BLaER1 treated with 17β-estradiol and CSF1 and Interleukin-3, amounts not matched to agents 10 nM and 100 nM (cell line): ENCODE measurements at regions not wholly inside any gene's neighbourhood (a gene's known extent, or its start where the extent isn't known, plus 50 kb on each side); places are given as distances from the start of the nearest gene placed in this dataset.

Source experiments
- H3K27ac ChIP-seq, 11 experiments: shearing (Covaris generic); formaldehyde crosslinking; 2 replicates each; pipeline ENCODE4 v1.8.1; 2022
- H3K27me3 ChIP-seq, 11 experiments: shearing (Covaris generic); formaldehyde crosslinking; 2 replicates each; pipeline ENCODE4 v1.8.1; 2022
- H3K36me3 ChIP-seq, 11 experiments: shearing (Covaris generic); formaldehyde crosslinking; 2 replicates each; pipeline ENCODE4 v1.8.1; 2022
- H3K4me1 ChIP-seq, 10 experiments: shearing (Covaris generic); formaldehyde crosslinking; 2 replicates each; pipeline ENCODE4 v1.8.1; 2022
- H3K4me2 ChIP-seq, 11 experiments: shearing (Covaris generic); formaldehyde crosslinking; 2 replicates each; pipeline ENCODE4 v1.8.1; 2022
- H3K4me3 ChIP-seq, 10 experiments: shearing (Covaris generic); formaldehyde crosslinking; 2 replicates each; pipeline ENCODE4 v1.8.1; 2022
- H3K9ac ChIP-seq, 11 experiments: shearing (Covaris generic); formaldehyde crosslinking; 2 replicates each; pipeline ENCODE4 v1.8.1; 2022
- H3K9me3 ChIP-seq, 11 experiments: shearing (Covaris generic); formaldehyde crosslinking; replicated peaks in 1 of 11; 2 replicates each; pipeline ENCODE4 v1.8.1; 2022
- H4K20me1 ChIP-seq, 11 experiments: shearing (Covaris generic); formaldehyde crosslinking; 2 replicates each; pipeline ENCODE4 v1.8.1; 2022
- Cebpa-rat ChIP-seq, 11 experiments: shearing (Covaris generic); IDR thresholded peaks; 2 replicates each; pipeline ENCODE4 v1.8.1; 2022

DNA sequence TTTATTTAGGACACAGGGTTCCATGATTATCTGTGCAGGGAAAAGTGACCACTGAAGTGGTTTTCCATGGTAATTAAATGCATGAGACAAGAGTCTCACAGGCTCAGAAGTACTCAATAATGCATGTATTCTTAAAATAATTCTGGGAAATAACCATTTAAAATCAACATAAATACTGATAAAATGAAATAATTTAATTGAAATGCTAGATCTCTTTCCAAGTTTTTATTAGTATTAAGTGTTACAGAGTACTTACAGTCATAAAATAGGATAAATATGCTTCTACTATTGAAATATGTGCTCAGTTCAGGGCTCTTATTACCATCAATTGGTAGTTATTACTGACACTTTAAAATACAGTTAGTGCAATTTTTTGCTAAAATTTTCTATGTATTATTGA lies 916.0 kb upstream of the GJE1 start:
- no peak overlapping the region for H3K4me2 ChIP-seq
- no peak overlapping the region for H3K9ac ChIP-seq
- no peak for TF ChIP-seq Cebpa-rat (IDR thresholded peaks at IDR 0.05)
- no peaks in the 10 kb centered on the region for H3K36me3 ChIP-seq
- peaks cover 0 to 7% (median 0%) of the 10 kb centered on the region in 11 experiments; a peak in 1 of 22 replicates for H3K9me3 ChIP-seq
- H3K4me1 ChIP-seq: peaks cover 0 to 20% (median 4%) of the 10 kb centered on the region in 10 experiments; a peak in 11 of 20 replicates
- H3K27me3 ChIP-seq: no peaks in the 10 kb centered on the region
- no peaks in the 10 kb centered on the region for H4K20me1 ChIP-seq
- H3K4me3 ChIP-seq: no peak overlapping the region
- no peak overlapping the region; a peak in 1 of 22 replicates for H3K27ac ChIP-seq

DNA sequence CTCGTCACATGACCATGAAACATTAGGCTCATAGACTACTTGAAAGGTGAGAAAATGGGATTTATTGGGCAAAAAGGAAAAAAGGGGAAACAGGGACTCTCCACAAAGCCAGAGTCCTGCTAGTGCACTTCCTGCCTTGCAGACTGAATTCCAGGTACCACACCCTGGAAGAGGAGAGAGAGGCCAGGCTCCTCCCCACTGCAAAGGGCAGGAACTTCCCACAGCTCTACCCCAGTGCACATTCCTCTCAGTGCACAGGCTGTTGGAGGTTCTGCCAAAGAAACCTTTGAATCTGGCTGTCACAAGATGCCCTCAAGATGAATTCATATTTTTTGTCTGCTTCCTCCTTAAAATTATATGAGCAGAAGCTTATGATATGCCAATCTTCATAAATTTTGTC lies 920.4 kb upstream of the GJE1 start:
- Histone ChIP-seq H3K4me2 (no peak overlapping the region), H3K4me1 (peaks cover 0 to 8% (median 0%) of the 10 kb centered on the region in 10 experiments; a peak in 5 of 20 replicates), H3K36me3 (no peaks in the 10 kb centered on the region), H4K20me1 (no peaks in the 10 kb centered on the region), H3K27ac (no peak overlapping the region), H3K4me3 (no peak overlapping the region), H3K9me3 (no peaks in the 10 kb centered on the region), H3K27me3 (no peaks in the 10 kb centered on the region), H3K9ac (no peak overlapping the region)
- no peak for TF ChIP-seq Cebpa-rat (IDR thresholded peaks at IDR 0.05)

DNA sequence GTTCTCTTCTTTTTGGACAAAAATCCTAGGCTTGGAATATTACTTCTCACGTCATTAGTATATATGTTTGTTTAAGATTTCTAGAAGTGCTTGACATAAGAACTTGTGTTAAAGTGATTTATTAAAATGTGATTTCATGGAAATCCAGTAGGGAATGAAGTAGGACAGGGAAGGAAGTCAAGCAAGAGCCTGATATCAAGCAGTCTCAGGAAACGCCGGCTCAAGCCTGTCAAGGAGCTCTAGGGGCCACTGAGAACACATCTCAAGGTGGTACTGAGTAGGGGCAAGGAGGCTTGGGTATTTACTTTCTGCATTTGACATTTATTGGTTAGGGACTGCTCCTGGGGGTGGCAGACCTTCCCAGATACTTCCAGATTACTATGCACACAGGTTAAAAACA lies 920.9 kb upstream of the GJE1 start:
- H3K4me3 ChIP-seq: no peak overlapping the region
- no peaks in the 10 kb centered on the region for H3K9me3 ChIP-seq
- H3K4me2 ChIP-seq: no peak overlapping the region
- no peak overlapping the region for H3K9ac ChIP-seq
- H3K27me3 ChIP-seq: no peaks in the 10 kb centered on the region
- no peaks in the 10 kb centered on the region for H4K20me1 ChIP-seq
- peaks cover 0 to 5% (median 0%) of the 10 kb centered on the region in 10 experiments; a peak in 2 of 20 replicates for H3K4me1 ChIP-seq
- no peaks in the 10 kb centered on the region for H3K36me3 ChIP-seq
- H3K27ac ChIP-seq: no peak overlapping the region
- TF ChIP-seq Cebpa-rat (IDR thresholded peaks at IDR 0.05): no peak

DNA sequence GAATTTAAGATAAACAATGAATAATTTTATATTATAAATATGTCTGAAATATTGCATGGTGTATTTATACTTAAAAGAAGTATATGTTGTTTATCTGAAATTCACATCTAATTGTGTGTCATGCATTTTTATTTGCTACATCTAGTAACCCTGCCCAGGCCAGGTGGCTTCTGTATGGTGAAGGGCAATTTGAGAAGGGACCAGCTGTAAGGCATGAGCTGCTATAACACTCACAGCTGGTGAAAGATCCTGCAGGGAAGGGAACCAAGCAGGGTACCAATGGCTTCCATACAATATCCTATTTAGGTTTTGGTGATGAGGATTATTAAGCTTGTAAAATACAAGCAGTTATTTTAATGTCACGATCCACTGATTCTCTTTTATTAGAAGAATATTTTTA lies 921.8 kb upstream of the GJE1 start:
- H3K27ac ChIP-seq: no peak overlapping the region
- H4K20me1 ChIP-seq: no peaks in the 10 kb centered on the region
- no peaks in the 10 kb centered on the region for H3K36me3 ChIP-seq
- H3K9ac ChIP-seq: no peak overlapping the region
- H3K4me2 ChIP-seq: no peak overlapping the region
- H3K4me3 ChIP-seq: no peak overlapping the region
- H3K27me3 ChIP-seq: no peaks in the 10 kb centered on the region
- H3K4me1 ChIP-seq: peaks cover 0 to 5% (median 0%) of the 10 kb centered on the region in 10 experiments; a peak in 2 of 20 replicates
- H3K9me3 ChIP-seq: no peaks in the 10 kb centered on the region
- no peak for TF ChIP-seq Cebpa-rat (IDR thresholded peaks at IDR 0.05)

DNA sequence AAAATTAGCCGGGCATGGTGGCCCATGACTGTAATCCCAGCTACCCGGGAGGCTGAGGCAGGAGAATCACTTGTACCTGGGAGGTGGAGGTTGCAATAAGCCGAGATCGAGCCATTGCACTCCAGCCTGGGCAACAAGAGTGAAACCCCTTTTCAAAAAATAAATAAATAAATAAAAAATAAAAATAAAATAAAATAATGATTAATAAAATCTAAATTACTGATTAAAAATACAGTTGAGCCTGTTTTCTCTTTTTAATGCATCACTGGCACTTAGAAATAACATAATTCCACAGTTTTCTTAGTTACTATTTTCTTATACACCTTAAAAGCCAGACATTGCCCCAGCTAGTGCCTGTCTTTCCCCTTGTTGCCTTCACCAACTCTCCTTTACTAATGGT lies 922.8 kb upstream of the GJE1 start:
- Histone ChIP-seq H3K4me2 (no peak overlapping the region), H3K4me1 (peaks cover 0 to 5% (median 0%) of the 10 kb centered on the region in 10 experiments; a peak in 2 of 20 replicates), H3K9ac (no peak overlapping the region), H3K9me3 (no peaks in the 10 kb centered on the region), H3K36me3 (no peaks in the 10 kb centered on the region), H3K27ac (no peak overlapping the region), H4K20me1 (no peaks in the 10 kb centered on the region), H3K4me3 (no peak overlapping the region), H3K27me3 (no peaks in the 10 kb centered on the region)
- TF ChIP-seq Cebpa-rat (IDR thresholded peaks at IDR 0.05): no peak

DNA sequence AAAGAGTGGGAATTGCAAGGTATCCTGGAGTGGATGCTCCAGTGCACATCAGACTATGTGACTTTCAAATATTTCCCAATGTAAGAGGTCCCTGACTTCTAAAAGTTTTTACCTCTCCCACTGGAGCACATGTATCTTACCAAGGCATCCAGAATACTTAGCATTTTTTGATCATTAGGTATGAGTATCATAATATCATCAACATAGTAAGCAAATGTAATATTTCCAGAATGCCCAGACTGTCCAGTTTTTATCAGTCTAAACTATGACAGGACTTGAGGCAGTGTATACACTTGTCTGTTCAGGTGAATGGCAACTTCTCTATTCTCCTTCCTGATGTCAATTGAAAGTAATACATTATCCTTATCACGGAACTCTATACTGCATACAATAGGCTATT lies 924.6 kb upstream of the GJE1 start:
- peaks cover 0 to 16% (median 0%) of the 10 kb centered on the region in 10 experiments; a peak in 5 of 20 replicates for H3K4me1 ChIP-seq
- H3K4me3 ChIP-seq: no peak overlapping the region
- no peak overlapping the region for H3K9ac ChIP-seq
- no peak overlapping the region for H3K27ac ChIP-seq
- no peak overlapping the region for H3K4me2 ChIP-seq
- H3K36me3 ChIP-seq: no peaks in the 10 kb centered on the region
- H4K20me1 ChIP-seq: no peaks in the 10 kb centered on the region
- TF ChIP-seq Cebpa-rat (IDR thresholded peaks at IDR 0.05): no peak
- H3K9me3 ChIP-seq: no peaks in the 10 kb centered on the region
- H3K27me3 ChIP-seq: no peaks in the 10 kb centered on the region

DNA sequence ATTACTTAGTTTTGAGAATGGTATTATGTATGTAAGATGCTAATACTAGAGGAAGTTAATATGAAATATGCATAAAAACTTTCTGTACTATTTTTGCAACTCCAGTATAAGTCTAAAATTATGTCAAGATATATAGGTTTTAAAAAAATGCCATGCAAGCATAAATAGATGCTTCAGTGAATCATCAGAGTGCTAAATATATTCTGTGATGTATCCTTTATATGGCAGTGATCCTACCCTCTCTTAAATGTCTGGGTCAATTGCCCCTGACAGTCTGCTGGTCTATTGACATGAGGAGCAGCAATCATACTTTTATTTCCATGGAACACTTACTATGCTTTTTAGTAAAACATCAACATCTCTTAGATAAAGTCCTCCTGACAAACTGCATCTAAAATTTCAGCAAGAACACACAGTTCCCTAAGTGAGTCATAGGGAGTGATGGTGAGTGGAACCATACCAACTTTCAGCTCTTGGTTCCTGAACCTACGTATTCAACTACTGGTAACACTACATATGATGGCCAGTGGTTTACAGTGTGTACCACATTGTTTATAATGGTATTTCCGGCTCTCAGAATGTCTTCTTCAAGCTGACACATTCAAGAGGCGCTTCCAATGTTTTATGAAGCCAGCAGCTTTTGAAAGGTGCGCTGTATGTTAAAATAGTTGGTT lies 928.7 kb upstream of the GJE1 start:
- Histone ChIP-seq H3K4me3 (no peak overlapping the region), H3K9ac (no peak overlapping the region), H4K20me1 (no peaks in the 10 kb centered on the region), H3K27me3 (no peaks in the 10 kb centered on the region), H3K4me2 (peak overlapping the region in 3 of 11 experiments; percentile 10 to 41 (median 27); a peak in 4 of 22 replicates), H3K27ac (no peak overlapping the region), H3K4me1 (peaks cover 0 to 16% (median 0%) of the 10 kb centered on the region in 10 experiments; a peak in 5 of 20 replicates), H3K36me3 (no peaks in the 10 kb centered on the region), H3K9me3 (no peaks in the 10 kb centered on the region)
- no peak for TF ChIP-seq Cebpa-rat (IDR thresholded peaks at IDR 0.05)

DNA sequence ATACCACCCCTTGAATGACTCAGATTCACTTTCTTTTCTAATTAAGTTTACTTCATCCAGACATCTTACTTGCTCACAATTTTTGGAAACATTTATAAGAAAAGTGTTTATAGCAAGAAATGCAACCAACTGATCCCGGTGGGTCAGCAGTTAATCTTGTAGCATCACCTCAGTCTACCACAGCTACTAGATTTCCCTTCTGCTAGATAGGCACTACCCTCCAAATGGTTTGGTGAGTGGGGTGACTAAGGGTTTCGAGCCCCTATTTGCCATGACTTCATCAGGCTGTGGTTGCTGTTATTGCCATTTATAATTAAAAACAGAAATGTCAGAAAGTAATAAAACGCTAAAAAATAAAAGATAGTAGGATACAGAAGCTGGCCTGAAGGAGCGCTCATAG lies 930.1 kb upstream of the GJE1 start:
- no peak for TF ChIP-seq Cebpa-rat (IDR thresholded peaks at IDR 0.05)
- no peak overlapping the region for H3K9ac ChIP-seq
- no peaks in the 10 kb centered on the region for H3K36me3 ChIP-seq
- no peaks in the 10 kb centered on the region for H3K27me3 ChIP-seq
- H4K20me1 ChIP-seq: no peaks in the 10 kb centered on the region
- H3K4me2 ChIP-seq: no peak overlapping the region
- no peaks in the 10 kb centered on the region for H3K9me3 ChIP-seq
- H3K4me3 ChIP-seq: no peak overlapping the region
- H3K4me1 ChIP-seq: peaks cover 0 to 16% (median 0%) of the 10 kb centered on the region in 10 experiments; a peak in 5 of 20 replicates
- H3K27ac ChIP-seq: no peak overlapping the region

DNA sequence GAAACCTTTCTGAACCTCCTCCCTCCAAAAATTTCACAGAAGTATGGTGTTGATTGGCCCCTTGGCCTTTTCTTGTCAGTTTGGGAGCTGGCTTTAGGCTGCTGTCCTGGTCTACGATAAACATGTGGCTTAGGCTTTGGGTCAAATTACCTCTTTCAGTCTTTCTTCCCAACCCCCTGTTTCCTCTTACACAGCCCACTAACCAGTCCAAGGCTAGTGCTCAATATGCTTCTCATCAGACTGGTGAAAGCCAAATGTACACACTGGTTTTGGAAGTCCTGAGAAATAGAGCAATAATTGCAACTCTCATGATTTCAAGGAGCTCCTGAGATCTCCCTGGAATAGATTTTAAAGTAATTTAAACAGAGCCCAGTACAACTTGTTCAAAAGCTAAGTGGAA lies 933.7 kb upstream of the GJE1 start:
- no peak for TF ChIP-seq Cebpa-rat (IDR thresholded peaks at IDR 0.05)
- Histone ChIP-seq H3K36me3 (no peaks in the 10 kb centered on the region), H3K4me3 (no peak overlapping the region), H3K9me3 (no peaks in the 10 kb centered on the region), H3K27ac (no peak overlapping the region), H3K4me2 (no peak overlapping the region), H3K9ac (no peak overlapping the region), H4K20me1 (no peaks in the 10 kb centered on the region), H3K4me1 (peaks cover 0 to 9% (median 0%) of the 10 kb centered on the region in 10 experiments; a peak in 4 of 20 replicates), H3K27me3 (no peaks in the 10 kb centered on the region)

DNA sequence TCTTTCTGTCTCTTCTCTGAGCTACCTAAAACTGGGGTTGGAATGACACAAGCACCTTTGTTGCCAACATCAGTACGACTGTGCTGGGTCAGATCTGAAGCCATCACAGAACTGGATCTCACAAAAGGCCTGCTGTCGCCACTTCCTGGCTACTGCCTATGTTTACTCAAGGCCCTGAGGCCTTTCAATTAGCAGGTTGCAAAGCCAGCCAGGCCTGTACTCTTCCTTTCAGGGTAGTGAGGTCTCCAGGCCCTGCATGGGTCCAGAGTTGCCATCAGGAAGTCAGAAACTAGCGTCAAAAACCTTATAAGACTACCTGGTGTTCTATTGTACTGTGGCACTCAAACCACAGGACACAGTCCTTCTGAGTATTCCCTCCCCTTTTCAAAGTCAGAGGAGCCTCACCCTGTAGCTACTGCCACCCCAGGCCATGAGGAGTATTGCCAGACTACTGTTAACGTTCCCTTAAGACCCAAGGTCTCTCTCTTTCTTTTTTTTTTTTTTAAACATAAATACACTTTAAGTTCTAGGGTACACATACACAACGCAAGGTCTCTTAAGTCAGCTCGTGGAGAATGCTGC lies 937.4 kb upstream of the GJE1 start:
- Histone ChIP-seq H3K27ac (no peak overlapping the region), H3K9ac (no peak overlapping the region), H4K20me1 (no peaks in the 10 kb centered on the region), H3K4me1 (no peaks in the 10 kb centered on the region), H3K4me3 (no peak overlapping the region), H3K9me3 (peaks cover 4 to 26% (median 13%) of the 10 kb centered on the region in 11 experiments; a peak in 17 of 22 replicates), H3K4me2 (no peak overlapping the region), H3K36me3 (no peaks in the 10 kb centered on the region), H3K27me3 (no peaks in the 10 kb centered on the region)
- TF ChIP-seq Cebpa-rat (IDR thresholded peaks at IDR 0.05): no peak
